NCI-H748 (cell line): ENCODE measurements at regions not wholly inside any gene's neighbourhood (a gene's known extent, or its start where the extent isn't known, plus 50 kb on each side); places are given as distances from the start of the nearest gene placed in this dataset.
A peak's percentile ranks its signal among the peaks of the same experiment; 100 is the strongest.

Experiments
- DNase-seq: peaks from one replicate; lab custom pipeline; 2025; ENCODE audit not compliant: unreplicated experiment; lab: John Stamatoyannopoulos, UW

DNA sequence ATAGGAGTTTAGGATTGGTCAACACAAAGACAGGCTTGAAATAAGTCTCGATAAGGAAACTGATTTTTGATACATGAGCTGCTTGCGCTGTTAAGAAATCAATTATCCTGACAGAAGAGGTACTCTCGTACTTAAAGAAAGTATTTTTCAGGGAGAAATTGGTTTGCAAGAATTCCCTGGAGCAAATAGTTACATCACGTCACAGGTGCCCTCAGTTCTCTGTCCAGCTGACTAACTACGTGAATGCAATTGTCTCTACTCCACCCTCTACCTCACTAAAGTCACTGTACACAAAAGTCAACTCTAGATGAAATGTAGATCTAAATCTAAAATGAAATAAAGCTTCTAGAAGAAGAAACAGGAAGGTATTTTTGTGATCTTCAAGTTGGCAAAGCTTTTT is 130.6 kb upstream of the KCNJ16 start:
- no peak for DNase-seq

- no peak for DNase-seq
Measured at GRCh38 chr17:69945698-69946185, 129.3 kb upstream of the KCNJ16 start.

GRCh38 chr17:69947027-69947759 is 127.8 kb upstream of the KCNJ16 start:
- DNase-seq, result no peak

GRCh38 chr17:69948406-69948805 is 126.6 kb upstream of the KCNJ16 start:
- DNase-seq, result no peak

DNA sequence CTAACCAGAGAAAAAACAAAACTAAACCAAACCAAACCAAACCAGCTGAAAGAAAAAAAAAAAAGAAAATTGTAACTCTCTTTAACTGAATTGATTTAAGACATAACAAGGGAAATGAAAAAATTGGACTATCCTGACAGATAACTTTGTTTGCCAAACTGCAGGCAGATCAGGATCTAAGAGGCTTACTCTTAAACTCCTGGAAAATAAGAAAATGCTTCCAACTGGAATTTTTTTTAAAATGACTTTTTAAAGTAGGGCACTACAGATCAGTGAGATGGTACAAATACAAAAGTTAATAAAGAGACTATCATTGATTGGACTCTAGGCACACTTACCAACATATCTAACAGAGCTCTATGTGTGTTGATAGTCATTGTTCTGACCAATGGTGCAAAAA is 125.5 kb upstream of the KCNJ16 start:
- DNase-seq, result no peak

DNA sequence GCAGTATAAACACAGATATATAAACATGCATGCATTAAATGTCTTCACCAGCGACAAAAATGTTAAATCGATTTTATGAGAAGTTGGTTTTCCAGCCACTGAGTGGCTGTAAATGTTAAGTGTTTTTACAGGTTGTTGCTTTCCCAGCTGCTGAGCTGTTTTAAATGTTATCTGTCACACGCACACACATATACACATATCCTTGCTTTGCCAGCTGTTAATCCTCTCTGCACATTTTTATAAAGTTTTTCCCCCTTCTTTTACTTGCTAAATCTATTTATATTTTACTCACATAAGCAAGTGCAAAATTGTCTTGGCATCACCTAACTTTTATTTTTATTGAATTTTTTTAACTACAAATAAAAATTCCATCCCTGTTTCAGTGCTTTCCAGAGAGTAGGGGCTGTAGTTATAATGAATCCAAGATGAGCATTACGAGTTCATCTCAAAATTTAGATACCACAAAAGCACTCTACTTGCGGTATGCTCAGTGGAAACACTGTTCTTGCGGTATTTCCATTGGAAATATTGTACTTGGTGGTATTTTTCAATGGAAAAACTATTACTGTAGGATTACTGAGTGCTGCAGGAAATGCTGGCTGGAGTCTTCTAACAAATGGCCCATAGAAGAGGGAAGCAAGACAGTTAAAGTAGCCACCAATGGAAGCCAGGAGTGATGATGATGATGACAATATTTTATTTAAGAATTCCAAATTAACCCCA is 124.9 kb upstream of the KCNJ16 start:
- DNase-seq, result peak; percentile 2

DNA sequence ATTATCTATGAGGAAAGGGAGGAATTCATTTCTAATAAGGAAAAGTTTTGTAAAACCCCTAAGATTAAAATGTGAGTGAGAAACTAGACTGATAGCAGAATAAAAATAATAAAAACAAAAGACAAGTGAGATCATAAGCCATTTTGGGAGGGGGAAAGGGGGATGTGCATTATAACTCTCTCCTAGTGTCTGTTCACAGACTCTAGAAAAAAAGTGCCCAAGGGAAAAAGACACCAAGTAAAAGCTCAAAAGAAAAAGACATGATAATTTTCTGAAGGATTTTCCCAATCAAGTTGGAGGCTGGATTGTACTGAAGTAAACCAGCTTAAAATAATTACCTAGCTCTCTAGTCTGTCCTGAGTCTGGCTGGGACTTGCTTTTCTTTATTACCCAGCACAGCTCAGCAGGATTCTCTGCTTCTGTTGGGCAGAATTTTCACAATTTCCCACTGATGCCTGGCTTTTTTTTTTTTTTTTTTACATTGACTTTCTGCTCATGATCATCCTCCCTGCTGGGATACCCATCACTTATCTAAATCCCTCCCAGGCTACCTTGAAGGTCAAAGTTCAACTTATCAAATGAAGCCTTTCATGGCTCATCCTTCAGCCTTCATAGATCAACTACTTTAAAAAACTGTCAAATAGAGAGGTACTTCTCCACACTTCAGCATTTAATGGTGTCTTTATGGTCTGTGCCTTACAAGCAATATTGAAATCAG is 124.2 kb upstream of the KCNJ16 start:
- no peak for DNase-seq

DNA sequence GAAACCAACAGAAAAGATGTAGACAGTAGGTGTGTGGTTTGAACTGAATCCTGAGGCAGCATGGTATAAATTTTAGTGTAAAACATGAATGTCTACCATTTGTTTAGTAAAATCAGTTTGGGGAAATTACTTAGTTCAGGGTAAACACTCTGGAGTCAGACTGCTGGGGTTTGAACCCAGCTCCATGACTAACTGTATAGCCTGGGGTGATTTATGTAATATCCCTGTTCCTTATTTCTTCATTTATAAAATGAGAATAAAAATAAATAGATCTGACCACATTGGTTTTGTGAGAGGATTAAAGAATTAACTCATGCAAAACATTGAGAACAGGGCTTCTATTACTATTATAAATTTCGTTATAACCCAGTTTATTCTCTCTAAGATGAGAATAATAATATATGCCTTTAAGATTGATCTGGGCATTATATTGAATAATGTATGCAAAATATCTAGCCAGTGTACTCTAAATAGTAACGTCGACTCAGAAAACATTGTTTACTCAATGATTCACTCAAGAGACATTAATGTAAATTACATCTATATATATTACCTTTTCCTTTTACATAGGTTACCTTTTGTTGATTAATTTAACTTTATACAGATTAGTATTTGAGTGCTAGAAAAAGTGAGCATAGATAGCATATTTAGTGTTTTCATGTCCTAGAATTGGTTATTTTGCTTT is 120.6 kb upstream of the KCNJ16 start:
- DNase-seq, result no peak

DNA sequence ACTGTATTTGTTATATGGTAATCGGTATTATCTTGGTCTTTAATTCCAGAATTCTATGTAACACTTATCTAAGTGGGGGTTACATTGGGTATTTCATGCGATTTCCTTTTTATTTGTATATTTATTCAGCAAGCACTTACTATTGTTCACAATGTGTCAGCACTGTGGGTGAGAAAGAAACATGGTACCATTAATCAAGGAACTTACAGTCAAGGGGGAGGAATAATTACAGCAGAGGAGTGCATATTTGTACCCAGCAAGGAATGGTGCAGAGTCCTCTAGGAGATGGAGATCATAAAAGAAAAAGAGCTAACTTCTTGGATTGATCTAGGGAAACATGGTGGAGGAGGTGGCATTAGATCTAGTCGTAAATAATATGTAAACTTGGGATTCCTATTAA is 117.0 kb upstream of the KCNJ16 start:
- peak; percentile 5 for DNase-seq

DNA sequence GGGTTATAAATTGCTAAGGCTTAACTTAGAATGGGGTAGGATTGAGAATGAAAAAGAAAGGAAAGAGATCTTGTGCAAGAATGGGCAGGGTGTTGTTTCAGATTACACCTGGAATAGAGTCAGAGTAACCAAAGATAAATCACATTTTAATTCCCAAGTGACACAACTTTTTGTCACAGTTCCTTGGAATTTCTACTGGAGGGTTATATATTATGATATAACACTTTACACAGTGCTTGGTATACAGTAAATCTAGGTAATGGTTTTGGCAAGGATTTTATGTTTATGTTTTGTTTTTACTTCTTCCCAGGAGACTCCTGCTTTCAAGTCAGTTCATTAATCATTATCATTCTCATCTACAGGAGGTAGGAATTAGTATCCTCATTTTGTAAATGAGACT is 115.7 kb upstream of the KCNJ16 start:
- no peak for DNase-seq

DNA sequence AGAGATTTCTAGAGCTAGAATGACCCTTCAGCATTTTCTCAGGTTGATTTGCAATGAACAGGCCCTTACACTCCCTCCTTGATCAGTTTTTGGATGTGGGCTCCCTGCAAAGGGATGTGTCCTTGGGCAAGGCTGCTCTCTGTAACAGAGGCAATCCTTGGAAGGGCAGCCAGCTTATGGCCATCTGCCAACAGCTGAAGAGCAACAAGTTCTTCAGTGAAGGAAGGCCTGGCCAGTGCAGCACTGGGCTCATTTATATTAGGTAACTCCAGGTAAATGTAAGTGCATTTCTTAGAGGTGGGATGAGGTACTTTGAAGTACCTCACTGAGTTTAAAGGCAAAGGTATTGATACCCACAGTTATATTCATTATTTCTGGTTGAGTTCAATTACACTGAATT is 114.3 kb upstream of the KCNJ16 start:
- no peak for DNase-seq

DNA sequence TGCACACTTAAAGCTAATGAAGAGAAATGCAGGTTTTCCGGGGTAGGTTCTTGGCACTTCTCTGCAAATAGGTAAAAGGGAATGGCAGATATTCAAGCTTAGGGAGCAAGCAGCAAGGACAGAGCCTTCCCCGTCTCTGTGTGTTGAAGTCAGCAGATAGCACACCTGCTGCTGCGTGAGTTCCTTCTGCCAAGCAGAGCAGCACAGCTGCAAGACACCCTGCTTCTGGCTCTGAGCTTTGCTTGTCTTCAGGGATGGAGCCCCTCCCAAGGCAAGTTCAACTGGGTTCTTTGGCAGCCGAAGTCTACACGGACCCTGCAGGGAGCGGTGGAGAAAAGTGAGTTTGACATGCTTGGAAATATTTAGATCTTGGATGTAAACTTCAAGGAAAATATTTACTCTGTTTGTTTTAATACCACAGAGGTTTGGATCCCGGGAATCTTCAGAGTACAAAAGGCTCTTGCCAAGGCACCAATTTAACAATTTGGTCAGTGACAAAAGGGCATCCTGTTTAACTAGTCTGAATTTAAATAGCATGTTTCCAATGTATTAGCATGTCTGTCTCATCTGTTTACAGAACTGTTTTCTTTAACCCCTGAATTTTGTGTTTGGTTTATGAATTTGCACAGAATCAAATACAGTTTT is 113.4 kb upstream of the KCNJ16 start:
- peak; percentile 37 for DNase-seq

DNA sequence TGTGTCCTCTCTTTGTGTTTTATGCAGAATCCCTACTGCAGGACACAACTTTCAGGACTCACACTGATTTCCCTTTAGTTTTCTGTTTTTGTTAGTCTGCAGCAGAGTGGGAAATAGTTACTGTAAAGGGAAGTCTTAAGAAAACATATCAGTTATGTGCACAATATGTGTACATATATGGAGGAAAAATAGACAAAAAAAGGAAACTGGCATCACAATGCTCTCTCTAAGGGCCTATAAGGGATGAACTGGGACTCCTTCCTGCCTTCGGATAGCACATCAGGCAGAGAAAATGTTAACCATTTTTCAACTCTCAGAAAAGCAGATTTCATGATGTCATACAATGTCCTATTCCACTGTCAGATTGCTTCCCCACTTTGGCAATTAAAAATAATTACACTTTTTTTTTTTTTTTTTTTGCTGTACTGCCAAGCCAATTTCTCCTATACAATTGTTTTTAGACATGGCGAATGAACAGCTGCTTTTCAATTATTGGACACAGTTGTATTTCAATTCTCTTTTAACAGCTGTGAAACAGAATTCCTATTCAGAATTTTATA is 112.5 kb upstream of the KCNJ16 start:
- no peak for DNase-seq

GRCh38 chr17:69967910-69968411 is 107.1 kb upstream of the KCNJ16 start:
- no peak for DNase-seq

GRCh38 chr17:69969897-69970296 is 105.1 kb upstream of the KCNJ16 start:
- no peak for DNase-seq

DNA sequence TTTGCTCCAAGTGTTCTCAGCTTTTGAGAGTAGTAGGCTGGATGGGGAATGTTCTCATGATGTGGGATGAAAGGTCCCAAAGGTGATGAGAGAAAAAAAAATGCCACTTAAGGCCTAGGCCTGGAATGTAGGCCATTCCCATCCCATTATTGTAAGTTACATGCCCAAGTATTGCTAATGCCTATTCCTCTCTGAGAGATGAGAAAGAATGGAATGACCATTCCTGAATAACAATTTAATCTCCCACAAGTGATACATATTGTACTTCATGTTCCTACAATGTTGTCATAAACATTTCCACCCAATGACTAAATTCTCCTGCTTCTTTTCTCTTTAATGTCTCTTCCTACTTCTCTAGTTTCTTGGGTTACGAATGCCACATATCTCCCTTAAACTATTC is 102.8 kb upstream of the KCNJ16 start:
- no peak for DNase-seq

GRCh38 chr17:69975808-69976207 is 99.2 kb upstream of the KCNJ16 start:
- no peak for DNase-seq

DNA sequence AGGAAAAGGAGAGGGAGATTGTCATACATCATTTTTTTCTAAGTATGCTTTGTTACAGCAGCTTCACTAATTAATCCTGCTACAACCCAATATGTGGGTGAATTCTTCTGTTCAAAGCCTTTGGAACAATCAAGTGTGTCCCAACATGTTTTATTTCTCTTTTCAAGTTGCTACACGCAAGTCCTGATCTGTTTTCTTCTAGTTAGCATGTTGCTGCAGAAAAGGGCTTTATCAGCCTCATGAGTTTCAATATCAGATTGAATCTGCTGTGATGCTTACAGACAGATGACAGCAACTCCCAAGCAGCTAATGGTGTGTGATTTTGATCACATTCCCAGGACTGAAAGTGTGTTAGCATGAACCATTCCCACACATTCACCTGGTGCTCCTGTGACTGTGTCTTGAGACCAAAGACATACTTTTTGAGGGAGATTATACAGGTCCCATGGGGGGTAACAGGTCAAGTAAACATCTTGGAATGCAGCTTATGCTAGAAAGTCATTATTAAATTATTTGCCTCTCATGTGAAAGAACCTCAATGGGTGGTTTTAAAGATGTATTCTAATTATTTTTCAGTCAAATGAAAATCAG is 96.9 kb upstream of the KCNJ16 start:
- no peak for DNase-seq

DNA sequence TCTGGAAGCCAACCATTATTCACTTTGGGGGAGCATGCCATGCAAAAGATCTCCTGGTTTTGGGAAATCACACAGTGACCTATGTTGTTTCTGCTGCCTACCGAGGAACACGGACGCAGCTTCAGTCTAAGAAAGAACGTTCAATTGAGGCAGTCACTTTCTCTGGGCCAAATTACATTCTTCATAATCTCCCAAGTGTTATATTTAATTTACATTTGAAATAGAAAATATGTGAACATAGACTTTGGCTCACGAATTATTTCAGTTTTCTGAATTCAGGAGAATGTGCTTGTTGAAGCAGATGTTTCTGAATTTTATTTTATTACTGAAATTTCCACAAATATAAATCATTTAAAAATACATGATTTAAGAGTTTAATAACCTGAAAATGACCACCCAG is 93.6 kb upstream of the KCNJ16 start:
- DNase-seq, result no peak

DNA sequence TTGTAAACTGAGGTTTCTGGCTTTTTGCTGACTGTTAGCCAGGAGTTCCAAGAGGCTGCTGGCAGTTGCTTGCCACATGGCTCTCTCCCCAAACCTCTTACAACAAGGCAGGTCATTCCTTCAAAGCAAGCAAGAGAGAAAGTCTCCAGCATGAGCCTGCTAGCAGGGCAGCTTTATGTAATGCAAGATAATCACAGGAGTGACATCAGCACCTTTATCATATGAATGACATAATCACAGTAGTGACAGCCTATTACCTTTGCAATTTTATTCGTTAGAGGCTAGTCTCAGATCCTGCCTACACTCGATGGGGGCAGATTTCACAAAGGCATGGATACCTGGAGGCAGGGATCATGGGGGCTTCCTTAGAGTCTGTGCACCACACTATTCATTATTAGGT is 79.5 kb upstream of the KCNJ16 start:
- no peak for DNase-seq
